Naive thymus-derived CD4-positive, alpha-beta T cell (primary cell): ENCODE measurements at regions not wholly inside any gene's neighbourhood (a gene's known extent, or its start where the extent isn't known, plus 50 kb on each side); places are given as distances from the start of the nearest gene placed in this dataset.

Experiments used
- ATAC-seq: fragments of 150-1000 bp; cut with Tn5 transposase; 2 replicates; pipeline ENCODE4 v1.10.0; 2021; ENCODE audit warnings: mild to moderate bottlenecking, moderate library complexity
- CTCF ChIA-PET: fragments of 350-600 bp; sonication (Branson Sonifier 250); formaldehyde crosslinking; loops from one replicate; lab custom pipeline; 2021; ENCODE audit warnings: antibody characterized with exemption; lab: Charles Lee
- POLR2A ChIA-PET: fragments of 350-600 bp; sonication (Branson Sonifier 250); formaldehyde crosslinking; loops from one replicate; lab custom pipeline; 2021; ENCODE audit warnings: antibody characterized with exemption, inconsistent platforms; lab: Charles Lee
- DNase-seq, 9 donors: peaks; one replicate each; pipeline versions ENCODE4 v3.0.0 to v3.0.0-alpha.2; 2020 to 2022; ENCODE audit warnings: mixed read lengths in 1 of 9
- H3K27ac ChIP-seq: one replicate; pipeline ENCODE4 v1.7.0; 2013; ENCODE audit warnings: mild to moderate bottlenecking, low read depth, low read length, moderate library complexity
- H3K27me3 ChIP-seq, 2 donors: one replicate each; pipeline ENCODE4 v1.7.0; 2013; ENCODE audit warnings: low read length in 2 of 2, mild to moderate bottlenecking in 2 of 2, moderate library complexity in 2 of 2; ENCODE audit not compliant: control insufficient read depth in 2 of 2, insufficient read depth in 2 of 2
- H3K36me3 ChIP-seq, 3 experiments: 1 replicate in 2 of 3; 2 replicates in 1 of 3; pipeline ENCODE4 v1.7.0; 2013; ENCODE audit warnings: low read length in 3 of 3, mild to moderate bottlenecking in 3 of 3, moderate library complexity in 1 of 3; ENCODE audit not compliant: insufficient read depth in 3 of 3, control insufficient read depth in 2 of 3
- H3K4me1 ChIP-seq, 2 donors: one replicate each; pipeline ENCODE4 v1.7.0; 2013; ENCODE audit warnings: low read length in 2 of 2, mild to moderate bottlenecking in 2 of 2, moderate library complexity in 1 of 2; ENCODE audit not compliant: control insufficient read depth in 2 of 2, insufficient read depth in 2 of 2
- H3K4me3 ChIP-seq: 2 replicates; pipeline ENCODE4 v1.7.0; 2013; ENCODE audit warnings: mild to moderate bottlenecking, low read length
- H3K9me3 ChIP-seq, 3 experiments: 1 replicate in 2 of 3; 2 replicates in 1 of 3; pipeline ENCODE4 v1.7.0; 2013; ENCODE audit warnings: low read length in 3 of 3; ENCODE audit not compliant: control insufficient read depth in 2 of 3
- H3K27ac Mint-ChIP-seq, 9 donors: one replicate each; pipeline ENCODE4 v1.8.0; 2020 to 2022; ENCODE audit warnings: mixed read lengths in 9 of 9, mild to moderate bottlenecking in 8 of 9, moderate library complexity in 5 of 9, inconsistent platforms in 2 of 9
- H3K27me3 Mint-ChIP-seq, 5 donors: one replicate each; pipeline ENCODE4 v1.8.0; 2021 to 2022; ENCODE audit warnings: mixed read lengths in 5 of 5, mild to moderate bottlenecking in 1 of 5
- H3K36me3 Mint-ChIP-seq, 5 donors: one replicate each; pipeline ENCODE4 v1.8.0; 2020 to 2022; ENCODE audit warnings: mixed read lengths in 5 of 5, mild to moderate bottlenecking in 3 of 5, inconsistent platforms in 1 of 5
- H3K4me1 Mint-ChIP-seq, 7 donors: one replicate each; pipeline ENCODE4 v1.8.0; 2020 to 2022; ENCODE audit warnings: mixed read lengths in 7 of 7, mild to moderate bottlenecking in 3 of 7, inconsistent platforms in 1 of 7
- H3K4me3 Mint-ChIP-seq, 10 donors: one replicate each; pipeline ENCODE4 v1.8.0; 2020 to 2022; ENCODE audit warnings: mild to moderate bottlenecking in 10 of 10, mixed read lengths in 10 of 10, moderate library complexity in 6 of 10, inconsistent platforms in 2 of 10
- H3K9me3 Mint-ChIP-seq, 11 donors: one replicate each; pipeline ENCODE4 v1.8.0; 2020 to 2022; ENCODE audit warnings: mixed read lengths in 11 of 11, mild to moderate bottlenecking in 4 of 11, inconsistent platforms in 1 of 11, moderate library complexity in 1 of 11
- intact Hi-C, 2 donors: fragments of 100-400 bp; cut with micrococcal nuclease; formaldehyde crosslinking; loops; one replicate each; pipeline ENCODE4 v1.15.1; 2023

DNA sequence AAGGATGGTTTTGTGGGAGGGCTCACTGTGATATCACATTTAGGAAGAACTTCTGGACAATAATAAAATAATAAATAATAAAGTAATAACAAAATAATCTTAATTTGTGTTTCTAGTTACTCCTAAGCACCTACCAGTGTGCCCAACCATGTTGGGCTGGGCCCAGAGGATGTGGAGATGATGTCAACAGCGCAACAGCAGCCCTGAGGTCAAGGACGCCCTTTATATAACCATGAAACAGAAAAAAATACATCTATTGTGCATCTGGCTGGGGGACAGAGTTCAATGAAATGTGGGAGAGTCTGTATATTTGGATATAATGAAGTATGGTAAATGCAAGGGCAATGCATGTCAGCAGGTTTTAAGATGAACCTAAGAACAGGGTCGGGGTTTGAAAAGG, 552.8 kb downstream of the VRK1 start:
- H3K4me3 Mint-ChIP-seq = no peak overlapping the region
- CTCF ChIA-PET = no interaction called here
- H3K27me3 ChIP-seq = no peaks in the 10 kb centered on the region
- no peak overlapping the region for H3K27ac ChIP-seq
- H3K4me3 ChIP-seq = no peak overlapping the region
- H3K27ac Mint-ChIP-seq = peak overlapping the region in 1 of 9 donors; percentile 58
- no peaks in the 10 kb centered on the region for H3K36me3 ChIP-seq
- H3K9me3 Mint-ChIP-seq = peaks cover 0 to 7% (median 0%) of the 10 kb centered on the region in 11 donors
- H3K36me3 Mint-ChIP-seq = peaks cover 0 to 7% (median 0%) of the 10 kb centered on the region in 5 donors
- intact Hi-C loops = loop anchor here in 1 of 2 donors (5.0 kb wide), 1 partner anchor 427 kb away; no protein-coding TSS in a partner anchor
- H3K27me3 Mint-ChIP-seq = peaks cover 0 to 7% (median 0%) of the 10 kb centered on the region in 5 donors
- H3K4me1 Mint-ChIP-seq = peaks cover 0 to 19% (median 7%) of the 10 kb centered on the region in 7 donors
- H3K4me1 ChIP-seq = no peaks in the 10 kb centered on the region
- ATAC-seq (no peak), DNase-seq (no peak)
- POLR2A ChIA-PET = no interaction called here
- H3K9me3 ChIP-seq = no peaks in the 10 kb centered on the region

GRCh38 chr14:97350415-97350814, 553.2 kb downstream of the VRK1 start:
- ChIA-PET POLR2A (no interaction called here), CTCF (no interaction called here)
- ATAC-seq = no peak
- intact Hi-C loops = loop anchor here in 1 of 2 donors (5.0 kb wide), 1 partner anchor 427 kb away; no protein-coding TSS in a partner anchor
- no peaks in the 10 kb centered on the region for H3K36me3 ChIP-seq
- Mint-ChIP-seq H3K4me1 (peaks cover 0 to 19% (median 8%) of the 10 kb centered on the region in 7 donors), H3K4me3 (no peak overlapping the region), H3K27ac (no peak overlapping the region), H3K9me3 (peaks cover 0 to 7% (median 0%) of the 10 kb centered on the region in 11 donors), H3K27me3 (peaks cover 0 to 7% (median 0%) of the 10 kb centered on the region in 5 donors), H3K36me3 (peaks cover 0 to 7% (median 0%) of the 10 kb centered on the region in 5 donors)
- H3K4me3 ChIP-seq = no peak overlapping the region
- no peaks in the 10 kb centered on the region for H3K9me3 ChIP-seq
- no peak for DNase-seq
- no peaks in the 10 kb centered on the region for H3K4me1 ChIP-seq
- H3K27me3 ChIP-seq = no peaks in the 10 kb centered on the region
- no peak overlapping the region for H3K27ac ChIP-seq

- H3K27me3 Mint-ChIP-seq = peaks cover 0 to 5% (median 0%) of the 10 kb centered on the region in 5 donors
- ATAC-seq = no peak
- H3K9me3 Mint-ChIP-seq = peaks cover 0 to 7% (median 0%) of the 10 kb centered on the region in 11 donors
- Histone ChIP-seq H3K27me3 (no peaks in the 10 kb centered on the region), H3K4me3 (no peak overlapping the region), H3K27ac (no peak overlapping the region), H3K36me3 (no peaks in the 10 kb centered on the region), H3K4me1 (no peaks in the 10 kb centered on the region), H3K9me3 (no peaks in the 10 kb centered on the region)
- no peak overlapping the region for H3K4me3 Mint-ChIP-seq
- H3K27ac Mint-ChIP-seq = peak overlapping the region in 1 of 9 donors; percentile 24
- ChIA-PET CTCF (no interaction called here), POLR2A (interaction anchor here (0.5 kb wide), 1 partner anchor 1840 kb away, joined by 3 read pairs; no protein-coding TSS in a partner anchor)
- intact Hi-C loops = loop anchor here in 1 of 2 donors (1.0 to 5.0 kb wide), 2 partner anchors 426 to 1921 kb away; partner anchors contain the start of gene BCL11B
- peak in 4 of 9 donors; percentile 5 to 19 (median 10) for DNase-seq
- H3K4me1 Mint-ChIP-seq = peaks cover 0 to 19% (median 8%) of the 10 kb centered on the region in 7 donors
- peaks cover 0 to 7% (median 0%) of the 10 kb centered on the region in 5 donors for H3K36me3 Mint-ChIP-seq
Observed at GRCh38 chr14:97350894-97351731, 553.9 kb downstream of the VRK1 start.

DNA sequence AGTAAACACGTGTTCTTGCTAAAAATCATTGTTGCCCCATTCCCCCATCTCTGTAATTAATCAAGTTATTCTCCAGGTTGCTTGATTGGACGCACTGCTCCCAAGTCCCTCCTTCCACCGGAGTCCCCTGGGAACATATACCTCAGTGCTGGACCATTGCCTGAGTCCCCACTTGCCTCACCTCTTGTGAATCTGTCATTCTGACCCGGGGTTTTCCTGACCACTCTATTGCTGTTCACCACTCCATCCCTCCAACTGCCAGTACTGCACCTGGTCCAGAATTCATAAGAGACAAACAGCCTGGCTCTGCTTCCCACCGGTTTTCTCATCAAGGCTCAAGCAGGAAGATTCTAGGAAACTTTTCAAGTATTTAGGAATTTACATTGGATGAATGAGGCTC, 555.9 kb downstream of the VRK1 start:
- Mint-ChIP-seq H3K27ac (peak overlapping the region in 1 of 9 donors; percentile 1), H3K4me3 (no peak overlapping the region), H3K36me3 (peaks cover 0 to 5% (median 0%) of the 10 kb centered on the region in 5 donors), H3K27me3 (peaks cover 0 to 6% (median 0%) of the 10 kb centered on the region in 5 donors), H3K4me1 (peaks cover 0 to 19% (median 7%) of the 10 kb centered on the region in 7 donors), H3K9me3 (peaks cover 0 to 6% (median 0%) of the 10 kb centered on the region in 11 donors)
- DNase-seq (no peak), ATAC-seq (no peak)
- ChIA-PET CTCF (no interaction called here), POLR2A (no interaction called here)
- H3K27me3 ChIP-seq = no peaks in the 10 kb centered on the region
- intact Hi-C loops = loop anchor here in 1 of 2 donors (5.0 kb wide), 1 partner anchor 424 kb away; no protein-coding TSS in a partner anchor
- H3K27ac ChIP-seq = no peak overlapping the region
- H3K36me3 ChIP-seq = no peaks in the 10 kb centered on the region
- H3K4me1 ChIP-seq = no peaks in the 10 kb centered on the region
- H3K9me3 ChIP-seq = no peaks in the 10 kb centered on the region
- no peak overlapping the region for H3K4me3 ChIP-seq

DNA sequence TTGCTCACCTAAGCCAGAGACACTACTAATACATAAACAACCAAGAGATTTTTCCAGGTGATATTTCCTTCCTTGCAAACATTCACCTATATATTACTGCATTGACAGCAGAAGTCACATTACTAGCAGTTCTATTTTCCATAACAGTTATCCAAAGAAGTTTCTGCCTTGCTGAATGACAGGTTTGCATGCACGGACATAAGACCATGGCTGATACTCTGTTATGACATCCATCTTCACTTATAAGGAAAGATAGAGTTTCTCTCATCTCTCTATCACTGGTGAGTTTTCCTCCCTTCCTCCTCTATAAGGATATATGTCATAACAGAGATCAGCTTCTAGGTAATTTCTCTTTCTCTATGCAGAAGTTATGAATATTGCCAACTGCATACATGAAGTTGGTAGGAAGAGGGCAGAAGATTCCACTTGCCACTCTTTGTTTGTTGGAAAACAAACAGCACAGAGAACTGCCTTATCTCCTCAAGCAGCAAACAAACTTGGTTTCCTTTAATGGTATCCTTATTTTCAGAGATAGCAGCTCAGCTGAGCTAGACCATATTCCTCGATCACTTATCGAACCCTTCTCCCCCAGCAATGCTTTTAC, 557.0 kb downstream of the VRK1 start:
- H3K27me3 ChIP-seq = no peaks in the 10 kb centered on the region
- no peak overlapping the region for H3K27ac ChIP-seq
- Mint-ChIP-seq H3K27me3 (peaks cover 0 to 8% (median 0%) of the 10 kb centered on the region in 5 donors), H3K9me3 (peaks cover 0 to 4% (median 0%) of the 10 kb centered on the region in 11 donors), H3K4me3 (no peak overlapping the region), H3K27ac (no peak overlapping the region), H3K4me1 (peaks cover 0 to 19% (median 7%) of the 10 kb centered on the region in 7 donors), H3K36me3 (peaks cover 0 to 2% (median 0%) of the 10 kb centered on the region in 5 donors)
- DNase-seq = no peak
- ATAC-seq = no peak
- POLR2A ChIA-PET = interaction anchor here (0.7 kb wide), 1 partner anchor 40 kb away, joined by 3 read pairs; no protein-coding TSS in a partner anchor
- CTCF ChIA-PET = interaction anchor here (0.6 kb wide), 1 partner anchor 109 kb away, joined by 5 read pairs; no protein-coding TSS in a partner anchor
- no peaks in the 10 kb centered on the region for H3K4me1 ChIP-seq
- no peak overlapping the region for H3K4me3 ChIP-seq
- intact Hi-C loops = loop anchor here in 1 of 2 donors (5.0 kb wide), 1 partner anchor 423 kb away; no protein-coding TSS in a partner anchor
- H3K9me3 ChIP-seq = no peaks in the 10 kb centered on the region
- no peaks in the 10 kb centered on the region for H3K36me3 ChIP-seq

DNA sequence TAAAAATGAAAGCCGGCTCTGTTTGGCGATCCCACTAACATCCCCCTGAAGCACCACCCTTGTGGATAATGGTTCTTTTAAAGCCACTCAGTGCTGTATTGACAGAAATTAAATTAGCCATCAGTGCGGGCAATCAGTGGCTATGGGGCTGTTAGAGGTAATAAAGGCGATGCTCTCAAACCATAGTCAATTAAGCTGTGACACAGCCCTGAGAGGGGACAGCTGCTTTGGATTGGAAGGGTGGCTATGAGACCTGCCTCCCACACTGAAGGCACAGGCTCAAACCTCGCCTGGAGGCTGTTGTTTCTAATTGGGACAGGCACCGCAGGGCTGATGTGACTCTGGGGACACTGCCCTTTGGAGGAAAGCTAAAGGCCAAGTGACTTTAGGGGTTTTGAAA, 562.2 kb downstream of the VRK1 start:
- H3K9me3 ChIP-seq = no peaks in the 10 kb centered on the region
- H3K36me3 Mint-ChIP-seq = peaks cover 0 to 6% (median 0%) of the 10 kb centered on the region in 5 donors
- no peak overlapping the region for H3K27ac ChIP-seq
- peaks cover 0 to 8% (median 0%) of the 10 kb centered on the region in 5 donors for H3K27me3 Mint-ChIP-seq
- DNase-seq (no peak), ATAC-seq (no peak)
- H3K36me3 ChIP-seq = no peaks in the 10 kb centered on the region
- no peak overlapping the region for H3K4me3 ChIP-seq
- no peak overlapping the region for H3K27ac Mint-ChIP-seq
- H3K9me3 Mint-ChIP-seq = peaks cover 0 to 4% (median 0%) of the 10 kb centered on the region in 11 donors
- H3K4me1 Mint-ChIP-seq = peaks cover 0 to 6% (median 0%) of the 10 kb centered on the region in 7 donors
- ChIA-PET POLR2A (no interaction called here), CTCF (no interaction called here)
- no peaks in the 10 kb centered on the region for H3K4me1 ChIP-seq
- intact Hi-C loops = no loop called here
- H3K27me3 ChIP-seq = no peaks in the 10 kb centered on the region
- no peak overlapping the region for H3K4me3 Mint-ChIP-seq
